OCI-LY7 (cell line): ENCODE measurements at regions not wholly inside any gene's neighbourhood (a gene's known extent, or its start where the extent isn't known, plus 50 kb on each side); places are given as distances from the start of the nearest gene placed in this dataset.

Source experiments
- CTCF ChIP-seq: fragments of 200-600 bp; sonication (generic); conservative IDR thresholded peaks from 2 replicates; pipeline ENCODE4 v1.5.1; 2014; ENCODE audit warnings: mild to moderate bottlenecking, antibody characterized with exemption, low read length, moderate library complexity, mixed read lengths
- EZH2phosphoT487 ChIP-seq: fragments of 200-600 bp; sonication (generic); IDR thresholded peaks from 2 replicates; pipeline ENCODE4 v1.6.1; 2018; ENCODE audit warnings: low read depth, borderline replicate concordance, mild to moderate bottlenecking, mixed run types, antibody characterized with exemption, low read length, moderate library complexity, mixed read lengths

- TF ChIP-seq CTCF (no peak), EZH2phosphoT487 (no peak)
Observed at GRCh38 chr6:164000276-164000675, 585.8 kb downstream of the QKI start.
